ACC112 (cell line): ENCODE measurements at regions not wholly inside any gene's neighbourhood (a gene's known extent, or its start where the extent isn't known, plus 50 kb on each side); places are given as distances from the start of the nearest gene placed in this dataset.

Experiments
- H2AFZ ChIP-seq: fragments of 200-600 bp; sonication (generic); one replicate; pipeline ENCODE4 v1.6.0; 2017; ENCODE audit warnings: antibody characterized with exemption, low read length; ENCODE audit not compliant: unreplicated experiment
- H3K27ac ChIP-seq: fragments of 200-600 bp; sonication (generic); 2 replicates; pipeline ENCODE4 v1.5.1; 2014; ENCODE audit warnings: low read depth, mild to moderate bottlenecking, antibody characterized with exemption, low read length, moderate library complexity
- H3K27me3 ChIP-seq: fragments of 200-600 bp; sonication (generic); 2 replicates; pipeline ENCODE4 v1.6.1; 2014; ENCODE audit warnings: mild to moderate bottlenecking, antibody characterized with exemption, low read length, moderate library complexity, mixed read lengths; ENCODE audit not compliant: insufficient read depth
- H3K36me3 ChIP-seq: fragments of 200-600 bp; sonication (generic); 2 replicates; pipeline ENCODE4 v1.6.1; 2016; ENCODE audit warnings: mild to moderate bottlenecking, antibody characterized with exemption, low read length, moderate library complexity, mixed read lengths; ENCODE audit not compliant: insufficient read depth
- H3K4me1 ChIP-seq: fragments of 200-600 bp; sonication (generic); one replicate; pipeline ENCODE4 v1.6.1; 2016; ENCODE audit warnings: low read length, mixed read lengths; ENCODE audit not compliant: insufficient read depth, unreplicated experiment, control insufficient read depth
- H3K4me3 ChIP-seq: fragments of 200-600 bp; sonication (generic); 2 replicates; pipeline ENCODE4 v1.5.1; 2014; ENCODE audit warnings: mild to moderate bottlenecking, low read depth, low read length
- H3K79me2 ChIP-seq: fragments of 200-600 bp; sonication (generic); one replicate; pipeline ENCODE4 v1.6.0; 2016; ENCODE audit warnings: low read length; ENCODE audit not compliant: control insufficient read depth, unreplicated experiment, insufficient read depth

- H3K79me2 ChIP-seq: no peaks in the 10 kb centered on the region
- H3K4me3 ChIP-seq: no peak overlapping the region
- H3K27me3 ChIP-seq: no peaks in the 10 kb centered on the region
- H2AFZ ChIP-seq: no peak overlapping the region
- no peak overlapping the region for H3K27ac ChIP-seq
- H3K4me1 ChIP-seq: no peaks in the 10 kb centered on the region
- no peaks in the 10 kb centered on the region for H3K36me3 ChIP-seq
These were observed 417.0 kb downstream of the MAN2A1 start for GRCh38 chr5:110106750-110107149.

- no peaks in the 10 kb centered on the region for H3K36me3 ChIP-seq
- no peak overlapping the region for H3K27ac ChIP-seq
- no peaks in the 10 kb centered on the region for H3K4me1 ChIP-seq
- H3K4me3 ChIP-seq: no peak overlapping the region
- no peaks in the 10 kb centered on the region for H3K27me3 ChIP-seq
- H3K79me2 ChIP-seq: no peaks in the 10 kb centered on the region
- H2AFZ ChIP-seq: no peak overlapping the region
These were observed 418.8 kb downstream of the MAN2A1 start for GRCh38 chr5:110108520-110108919.

GRCh38 chr5:110109667-110110066 lies 419.9 kb downstream of the MAN2A1 start:
- no peak overlapping the region for H3K4me3 ChIP-seq
- H3K36me3 ChIP-seq: no peaks in the 10 kb centered on the region
- no peak overlapping the region for H2AFZ ChIP-seq
- H3K79me2 ChIP-seq: no peaks in the 10 kb centered on the region
- no peaks in the 10 kb centered on the region for H3K27me3 ChIP-seq
- no peak overlapping the region for H3K27ac ChIP-seq
- H3K4me1 ChIP-seq: no peaks in the 10 kb centered on the region

- no peaks in the 10 kb centered on the region for H3K36me3 ChIP-seq
- no peak overlapping the region for H3K4me3 ChIP-seq
- no peaks in the 10 kb centered on the region for H3K27me3 ChIP-seq
- no peaks in the 10 kb centered on the region for H3K4me1 ChIP-seq
- no peaks in the 10 kb centered on the region for H3K79me2 ChIP-seq
- no peak overlapping the region for H3K27ac ChIP-seq
- H2AFZ ChIP-seq: no peak overlapping the region
These were observed 422.6 kb downstream of the MAN2A1 start for GRCh38 chr5:110112348-110112747.

- Histone ChIP-seq H3K4me3 (no peak overlapping the region), H3K79me2 (no peaks in the 10 kb centered on the region), H3K4me1 (no peaks in the 10 kb centered on the region), H3K36me3 (no peaks in the 10 kb centered on the region), H2AFZ (no peak overlapping the region), H3K27me3 (no peaks in the 10 kb centered on the region), H3K27ac (no peak overlapping the region)
These were observed 425.8 kb downstream of the MAN2A1 start for GRCh38 chr5:110115503-110115902.

- no peak overlapping the region for H3K4me3 ChIP-seq
- no peak overlapping the region for H2AFZ ChIP-seq
- H3K79me2 ChIP-seq: no peaks in the 10 kb centered on the region
- no peaks in the 10 kb centered on the region for H3K27me3 ChIP-seq
- H3K27ac ChIP-seq: no peak overlapping the region
- H3K36me3 ChIP-seq: no peaks in the 10 kb centered on the region
- no peaks in the 10 kb centered on the region for H3K4me1 ChIP-seq
These were observed 426.8 kb downstream of the MAN2A1 start for GRCh38 chr5:110116539-110116938.

- Histone ChIP-seq H2AFZ (no peak overlapping the region), H3K79me2 (no peaks in the 10 kb centered on the region), H3K4me3 (no peak overlapping the region), H3K27me3 (no peaks in the 10 kb centered on the region), H3K36me3 (no peaks in the 10 kb centered on the region), H3K27ac (no peak overlapping the region), H3K4me1 (no peaks in the 10 kb centered on the region)
These were observed 445.5 kb downstream of the MAN2A1 start for GRCh38 chr5:110134963-110135935.

- no peak overlapping the region for H3K4me3 ChIP-seq
- H3K36me3 ChIP-seq: no peaks in the 10 kb centered on the region
- H3K79me2 ChIP-seq: no peaks in the 10 kb centered on the region
- H2AFZ ChIP-seq: no peak overlapping the region
- no peaks in the 10 kb centered on the region for H3K27me3 ChIP-seq
- peaks cover 12% of the 10 kb centered on the region for H3K4me1 ChIP-seq
- H3K27ac ChIP-seq: no peak overlapping the region
These were observed 460.5 kb downstream of the MAN2A1 start for GRCh38 chr5:110150199-110150598.

- Histone ChIP-seq H3K4me1 (peaks cover 26% of the 10 kb centered on the region), H3K36me3 (no peaks in the 10 kb centered on the region), H3K4me3 (peak overlapping the region; percentile 40; the same call in 1 of the 2 replicates), H3K79me2 (no peaks in the 10 kb centered on the region), H3K27me3 (no peaks in the 10 kb centered on the region), H3K27ac (peak overlapping the region; percentile 60), H2AFZ (no peak overlapping the region)
These were observed 469.5 kb downstream of the MAN2A1 start for GRCh38 chr5:110159202-110159601.

- Histone ChIP-seq H3K27me3 (no peaks in the 10 kb centered on the region), H3K4me1 (peaks cover 26% of the 10 kb centered on the region), H3K4me3 (no peak overlapping the region), H3K79me2 (no peaks in the 10 kb centered on the region), H3K36me3 (no peaks in the 10 kb centered on the region), H3K27ac (no peak overlapping the region), H2AFZ (no peak overlapping the region)
These were observed 471.4 kb downstream of the MAN2A1 start for GRCh38 chr5:110161162-110161561.

GRCh38 chr5:110165366-110165765 lies 475.6 kb downstream of the MAN2A1 start:
- no peaks in the 10 kb centered on the region for H3K36me3 ChIP-seq
- no peak overlapping the region for H2AFZ ChIP-seq
- H3K27ac ChIP-seq: no peak overlapping the region
- H3K27me3 ChIP-seq: no peaks in the 10 kb centered on the region
- no peaks in the 10 kb centered on the region for H3K79me2 ChIP-seq
- H3K4me1 ChIP-seq: peaks cover under 1% of the 10 kb centered on the region
- no peak overlapping the region for H3K4me3 ChIP-seq
